PFSK-1 (cell line): ENCODE measurements at regions not wholly inside any gene's neighbourhood (a gene's known extent, or its start where the extent isn't known, plus 50 kb on each side); places are given as distances from the start of the nearest gene placed in this dataset.

Experiments used
- FOXP2 ChIP-seq: optimal IDR thresholded peaks from 2 replicates; pipeline ENCODE3; 2011; ENCODE audit warnings: borderline replicate concordance, control low read depth, inconsistent platforms; ENCODE audit not compliant: insufficient read depth; ENCODE audit errors: extremely low read length, extremely low read depth
- POLR2AphosphoS5 ChIP-seq: IDR thresholded peaks from 2 replicates; pipeline ENCODE4 v1.6.1; 2012; ENCODE audit warnings: low read depth, mild to moderate bottlenecking, control low read depth, low read length, moderate library complexity
- REST ChIP-seq, 2 experiments: IDR thresholded peaks; 2 replicates each; pipeline versions ENCODE4 v1.6.1 to v1.8.0; 2011 to 2012; ENCODE audit warnings: low read depth in 2 of 2, low read length in 2 of 2, control low read depth in 1 of 2, inconsistent platforms in 1 of 2, mild to moderate bottlenecking in 1 of 2, moderate library complexity in 1 of 2; ENCODE audit not compliant: insufficient read depth in 1 of 2
- SIN3A ChIP-seq: IDR thresholded peaks from 2 replicates; pipeline ENCODE4 v1.6.1; 2012; ENCODE audit warnings: mild to moderate bottlenecking, low read length, moderate library complexity, borderline replicate concordance; ENCODE audit not compliant: insufficient read depth
- TAF1 ChIP-seq: IDR thresholded peaks from 2 replicates; pipeline ENCODE4 v1.6.1; 2012; ENCODE audit warnings: low read length, control low read depth, borderline replicate concordance; ENCODE audit not compliant: insufficient read depth

DNA sequence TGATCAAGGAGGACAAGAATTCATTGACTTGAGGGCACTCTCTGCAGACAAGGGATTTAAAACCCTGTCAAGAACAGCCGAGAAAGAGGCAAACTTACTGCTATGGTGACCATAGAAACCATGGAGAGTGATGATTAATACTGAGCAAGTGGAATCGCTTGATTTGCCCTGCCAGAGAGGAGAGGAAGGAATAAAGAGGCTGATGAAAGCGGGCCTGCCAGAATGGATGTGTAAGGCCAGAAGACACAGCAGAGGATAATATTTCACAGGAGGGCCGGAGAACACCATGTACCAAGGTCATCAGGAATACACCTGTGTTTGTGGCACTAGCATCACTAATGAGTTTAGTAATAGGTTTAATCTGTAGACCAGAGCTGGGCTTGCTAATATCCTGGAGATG lies 221.8 kb upstream of the DCN start:
- no peak for TF ChIP-seq FOXP2
- TF ChIP-seq TAF1, result no peak
- TF ChIP-seq POLR2AphosphoS5, result no peak
- no peak for TF ChIP-seq REST (IDR thresholded peaks at IDR 0.05; ENCODE audit: insufficient read depth in 1 of 2, low read depth in 2 of 2, low read length in 2 of 2)
- no peak for TF ChIP-seq SIN3A

- TF ChIP-seq TAF1 (no peak), REST (IDR thresholded peaks at IDR 0.05; ENCODE audit: insufficient read depth in 1 of 2, low read depth in 2 of 2, low read length in 2 of 2) (no peak), FOXP2 (no peak), POLR2AphosphoS5 (no peak), SIN3A (no peak)
Observed at GRCh38 chr12:91401190-91401589, 218.6 kb upstream of the DCN start.

DNA sequence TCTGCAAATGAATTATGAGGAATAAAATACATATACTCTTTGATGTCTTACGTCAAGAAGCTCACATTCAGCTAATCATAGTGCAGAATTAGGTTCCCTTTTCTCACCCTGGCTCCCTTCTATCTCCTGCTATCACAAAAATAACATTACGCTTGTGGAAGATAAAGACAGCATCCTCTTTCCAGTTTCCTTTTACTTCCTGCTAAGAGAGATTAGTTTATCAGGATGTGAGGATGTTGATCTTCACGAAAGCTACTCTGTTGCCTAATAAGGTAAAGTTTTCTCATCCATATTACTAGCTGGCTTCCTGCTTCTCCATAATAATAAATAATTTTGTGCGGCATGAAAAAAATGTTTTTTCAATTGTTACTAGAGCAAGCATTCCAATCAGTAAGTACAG lies 217.7 kb upstream of the DCN start:
- no peak for TF ChIP-seq FOXP2
- no peak for TF ChIP-seq SIN3A
- TF ChIP-seq REST (IDR thresholded peaks at IDR 0.05; ENCODE audit: insufficient read depth in 1 of 2, low read depth in 2 of 2, low read length in 2 of 2), result no peak
- no peak for TF ChIP-seq TAF1
- no peak for TF ChIP-seq POLR2AphosphoS5

GRCh38 chr12:91397866-91398532 lies 215.4 kb upstream of the DCN start:
- TF ChIP-seq TAF1, result no peak
- TF ChIP-seq FOXP2, result no peak
- TF ChIP-seq REST (IDR thresholded peaks at IDR 0.05; ENCODE audit: insufficient read depth in 1 of 2, low read depth in 2 of 2, low read length in 2 of 2), result no peak
- TF ChIP-seq POLR2AphosphoS5, result no peak
- TF ChIP-seq SIN3A, result no peak
